Hypothalamus (tissue), 51 donors: ENCODE measurements at regions not wholly inside any gene's neighbourhood (a gene's known extent, or its start where the extent isn't known, plus 50 kb on each side); places are given as distances from the start of the nearest gene placed in this dataset.
"Not testable (repeated sequence)": the region's sequence is repeated elsewhere in the genome, so short reads cannot be mapped to it uniquely, and the experiment has no call there.

ENCODE experiments used
- DNase-seq, 51 donors: peaks; one replicate each; lab custom pipeline; 2025; lab: John Stamatoyannopoulos, UW

GRCh38 chr7:130954918-130955564 is 221.0 kb upstream of the KLF14 start:
- DNase-seq = no peak

- DNase-seq = no peak
Measured at GRCh38 chr7:130955565-130955919, 221.5 kb upstream of the KLF14 start.

GRCh38 chr7:130956417-130957136 is 222.6 kb upstream of the KLF14 start:
- DNase-seq = no peak

- no peak for DNase-seq
Measured at GRCh38 chr7:130957137-130957513, 223.1 kb upstream of the KLF14 start.

- not testable (repeated sequence) for DNase-seq
Measured at GRCh38 chr7:130957722-130958435, 223.9 kb upstream of the KLF14 start.

- DNase-seq = no peak
Measured at GRCh38 chr7:130958846-130959245, 224.8 kb upstream of the KLF14 start.

- no peak for DNase-seq
Measured at GRCh38 chr7:130959743-130960207, 225.8 kb upstream of the KLF14 start.

GRCh38 chr7:130960208-130960988 is 226.4 kb upstream of the KLF14 start:
- no peak for DNase-seq

GRCh38 chr7:130961128-130961601 is 227.2 kb upstream of the KLF14 start:
- DNase-seq = no peak

- no peak for DNase-seq
Measured at GRCh38 chr7:130962109-130962508, 228.1 kb upstream of the KLF14 start.

- no peak for DNase-seq
Measured at GRCh38 chr7:130963339-130963738, 229.3 kb upstream of the KLF14 start.

GRCh38 chr7:130965515-130965914 is 231.5 kb upstream of the KLF14 start:
- DNase-seq = no peak

- no peak for DNase-seq
Measured at GRCh38 chr7:130966246-130967009, 232.4 kb upstream of the KLF14 start.

GRCh38 chr7:130970196-130970595 is 236.2 kb upstream of the KLF14 start:
- DNase-seq = no peak

GRCh38 chr7:130970696-130971095 is 236.7 kb upstream of the KLF14 start:
- DNase-seq = no peak

GRCh38 chr7:130971297-130971696 is 237.3 kb upstream of the KLF14 start:
- no peak for DNase-seq

GRCh38 chr7:130972201-130972600 is 238.2 kb upstream of the KLF14 start:
- DNase-seq = no peak

GRCh38 chr7:130973637-130974036 is 239.6 kb upstream of the KLF14 start:
- DNase-seq = no peak

GRCh38 chr7:130974169-130974568 is 240.2 kb upstream of the KLF14 start:
- DNase-seq = no peak

GRCh38 chr7:130974794-130975193 is 240.8 kb upstream of the KLF14 start:
- no peak for DNase-seq
